Loucy (cell line): ENCODE measurements at regions not wholly inside any gene's neighbourhood (a gene's known extent, or its start where the extent isn't known, plus 50 kb on each side); places are given as distances from the start of the nearest gene placed in this dataset.

Experiments used
- EZH2phosphoT487 ChIP-seq: fragments of 200-600 bp; IDR thresholded peaks from 2 replicates; pipeline ENCODE4 v1.6.1; 2018; ENCODE audit warnings: antibody characterized with exemption, mild to moderate bottlenecking, moderate library complexity, borderline replicate concordance
- TF ChIP-seq, protein P1 (sequence below): fragments of 200-600 bp; sonication (generic); conservative IDR thresholded peaks from 2 replicates; pipeline ENCODE4 v1.5.1; 2014; ENCODE audit warnings: mild to moderate bottlenecking, antibody characterized with exemption, low read length

GRCh38 chr9:89926167-89926566 lies 321.4 kb downstream of the GADD45G start:
- TF ChIP-seq, protein P1, sequence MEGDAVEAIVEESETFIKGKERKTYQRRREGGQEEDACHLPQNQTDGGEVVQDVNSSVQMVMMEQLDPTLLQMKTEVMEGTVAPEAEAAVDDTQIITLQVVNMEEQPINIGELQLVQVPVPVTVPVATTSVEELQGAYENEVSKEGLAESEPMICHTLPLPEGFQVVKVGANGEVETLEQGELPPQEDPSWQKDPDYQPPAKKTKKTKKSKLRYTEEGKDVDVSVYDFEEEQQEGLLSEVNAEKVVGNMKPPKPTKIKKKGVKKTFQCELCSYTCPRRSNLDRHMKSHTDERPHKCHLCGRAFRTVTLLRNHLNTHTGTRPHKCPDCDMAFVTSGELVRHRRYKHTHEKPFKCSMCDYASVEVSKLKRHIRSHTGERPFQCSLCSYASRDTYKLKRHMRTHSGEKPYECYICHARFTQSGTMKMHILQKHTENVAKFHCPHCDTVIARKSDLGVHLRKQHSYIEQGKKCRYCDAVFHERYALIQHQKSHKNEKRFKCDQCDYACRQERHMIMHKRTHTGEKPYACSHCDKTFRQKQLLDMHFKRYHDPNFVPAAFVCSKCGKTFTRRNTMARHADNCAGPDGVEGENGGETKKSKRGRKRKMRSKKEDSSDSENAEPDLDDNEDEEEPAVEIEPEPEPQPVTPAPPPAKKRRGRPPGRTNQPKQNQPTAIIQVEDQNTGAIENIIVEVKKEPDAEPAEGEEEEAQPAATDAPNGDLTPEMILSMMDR: no peak
- no peak for TF ChIP-seq EZH2phosphoT487
